ENCODE measurements at regions not wholly inside any gene's neighbourhood (a gene's known extent, or its start where the extent isn't known, plus 50 kb on each side); places are given as distances from the start of the nearest gene placed in this dataset.

DNA sequence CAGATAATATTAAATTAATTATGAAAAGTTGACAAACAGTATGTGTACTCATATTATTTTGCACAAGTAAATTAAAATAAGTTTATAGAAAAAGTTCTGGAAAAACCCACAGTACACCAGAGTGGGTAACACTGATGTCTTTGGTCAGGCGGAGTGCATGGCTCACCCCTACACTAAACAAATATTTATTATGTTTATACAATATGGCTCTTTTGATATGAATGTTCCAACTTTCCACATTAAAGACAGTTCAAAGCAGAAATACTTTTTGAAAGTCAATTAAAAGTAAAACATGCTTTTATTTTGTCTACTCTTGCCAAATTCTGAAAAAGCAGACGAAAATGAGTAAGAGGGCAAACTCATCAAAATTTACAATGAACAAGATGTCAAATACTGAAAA, 56.2 kb upstream of the DCBLD2 start:
- CTCF ChIA-PET (ENCODE audit: low intra/inter-chr PET ratio, low total read pairs): no interaction called here
- Histone ChIP-seq H3K36me3 (replicated peaks in 1 of 2; ENCODE audit: control insufficient read depth in 1 of 2, insufficient read depth in 2 of 2, low read length in 2 of 2) (no peaks in the 10 kb centered on the region), H4K20me1 (ENCODE audit: insufficient read depth, low read length) (no peaks in the 10 kb centered on the region), H3K27me3 (ENCODE audit: control insufficient read depth in 1 of 2, insufficient read depth in 2 of 2, low read length in 2 of 2) (no peaks in the 10 kb centered on the region), H3K79me2 (ENCODE audit: insufficient read depth, low read length) (no peaks in the 10 kb centered on the region), H2AFZ (ENCODE audit: low read length) (no peak overlapping the region), H3K9me3 (ENCODE audit: low read length) (no peaks in the 10 kb centered on the region), H3K4me1 (ENCODE audit: insufficient read depth, low read length) (peaks cover 9% of the 10 kb centered on the region; the same call in 1 of the 2 replicates), H3K4me2 (ENCODE audit: low read depth, low read length) (no peak overlapping the region), H3K9ac (ENCODE audit: insufficient read depth, low read depth, low read length) (no peak overlapping the region), H3K4me3 (replicated peaks in 1 of 3; ENCODE audit: insufficient read depth in 1 of 3, low read depth in 2 of 3, low read length in 3 of 3) (no peak overlapping the region), H3K27ac (ENCODE audit: extremely low read length, insufficient read depth, low read length) (no peak overlapping the region)
- no peak for TF ChIP-seq JUND (CRISPR knock-in tag; IDR thresholded peaks at IDR 0.05)
- TF ChIP-seq CBX1 (IDR thresholded peaks at IDR 0.05; ENCODE audit: low read depth): no peak
- no peak for TF ChIP-seq ZNF317 (CRISPR knock-in tag; IDR thresholded peaks at IDR 0.05)
- no peak for TF ChIP-seq PAF1 (CRISPR knock-in tag; IDR thresholded peaks at IDR 0.05)
- no peak for TF ChIP-seq BCL6 (CRISPR knock-in tag; IDR thresholded peaks at IDR 0.05)
- no peak for TF ChIP-seq MAFG (CRISPR knock-in tag; IDR thresholded peaks at IDR 0.05)
- TF ChIP-seq HNRNPLL (IDR thresholded peaks at IDR 0.05; ENCODE audit: low read depth, low read length, poor library complexity, severe bottlenecking): no peak
- TF ChIP-seq, protein P1, sequence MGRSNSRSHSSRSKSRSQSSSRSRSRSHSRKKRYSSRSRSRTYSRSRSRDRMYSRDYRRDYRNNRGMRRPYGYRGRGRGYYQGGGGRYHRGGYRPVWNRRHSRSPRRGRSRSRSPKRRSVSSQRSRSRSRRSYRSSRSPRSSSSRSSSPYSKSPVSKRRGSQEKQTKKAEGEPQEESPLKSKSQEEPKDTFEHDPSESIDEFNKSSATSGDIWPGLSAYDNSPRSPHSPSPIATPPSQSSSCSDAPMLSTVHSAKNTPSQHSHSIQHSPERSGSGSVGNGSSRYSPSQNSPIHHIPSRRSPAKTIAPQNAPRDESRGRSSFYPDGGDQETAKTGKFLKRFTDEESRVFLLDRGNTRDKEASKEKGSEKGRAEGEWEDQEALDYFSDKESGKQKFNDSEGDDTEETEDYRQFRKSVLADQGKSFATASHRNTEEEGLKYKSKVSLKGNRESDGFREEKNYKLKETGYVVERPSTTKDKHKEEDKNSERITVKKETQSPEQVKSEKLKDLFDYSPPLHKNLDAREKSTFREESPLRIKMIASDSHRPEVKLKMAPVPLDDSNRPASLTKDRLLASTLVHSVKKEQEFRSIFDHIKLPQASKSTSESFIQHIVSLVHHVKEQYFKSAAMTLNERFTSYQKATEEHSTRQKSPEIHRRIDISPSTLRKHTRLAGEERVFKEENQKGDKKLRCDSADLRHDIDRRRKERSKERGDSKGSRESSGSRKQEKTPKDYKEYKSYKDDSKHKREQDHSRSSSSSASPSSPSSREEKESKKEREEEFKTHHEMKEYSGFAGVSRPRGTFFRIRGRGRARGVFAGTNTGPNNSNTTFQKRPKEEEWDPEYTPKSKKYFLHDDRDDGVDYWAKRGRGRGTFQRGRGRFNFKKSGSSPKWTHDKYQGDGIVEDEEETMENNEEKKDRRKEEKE (IDR thresholded peaks at IDR 0.05): no peak
- no peak for TF ChIP-seq FUBP1 (CRISPR knock-in tag; IDR thresholded peaks at IDR 0.05; ENCODE audit: borderline replicate concordance)
- TF ChIP-seq MED1 (CRISPR knock-in tag; IDR thresholded peaks at IDR 0.05): no peak
- intact Hi-C loops (cut with micrococcal nuclease; ENCODE audit: unreplicated experiment): no loop called here
- 90% methylated on average over 2 of the region's 2 CpGs for WGBS (ENCODE audit: low lambda C conversion rate)
- FAIRE-seq: no peak
- no TSS peak for BruUV-seq (replicated peaks)
- DNase-seq (ENCODE audit: low spot score): no peak
- in situ Hi-C loops (cut with HindIII; ENCODE audit: extremely low pct_ligation_motif_present, low pct_unique_long_range_greater_than_20kb): no loop called here
- ATAC-seq: no peak
- POLR2A ChIA-PET: no interaction called here

Data from HepG2 (cell line).